ENCODE measurements at regions not wholly inside any gene's neighbourhood (a gene's known extent, or its start where the extent isn't known, plus 50 kb on each side); places are given as distances from the start of the nearest gene placed in this dataset.

- H3K36me3 Mint-ChIP-seq, result no peaks in the 10 kb centered on the region
- Histone ChIP-seq H3K9me3 (ENCODE audit: control insufficient read depth in 2 of 2, low read length in 2 of 2) (no peaks in the 10 kb centered on the region), H3K36me3 (ENCODE audit: control insufficient read depth, insufficient read depth, low read length) (no peaks in the 10 kb centered on the region), H3K27ac (ENCODE audit: insufficient read depth, low read length, poor library complexity, severe bottlenecking) (no peak overlapping the region), H3K4me3 (ENCODE audit: low read depth, low read length) (no peak overlapping the region), H3K4me1 (ENCODE audit: control insufficient read depth, insufficient read depth, low read length, poor library complexity, severe bottlenecking) (no peaks in the 10 kb centered on the region), H3K27me3 (ENCODE audit: control insufficient read depth, insufficient read depth, low read length) (no peaks in the 10 kb centered on the region)
- peaks cover 0 to 4% (median 0%) of the 10 kb centered on the region in 7 donors for H3K9me3 Mint-ChIP-seq
- H3K27ac Mint-ChIP-seq, result no peak overlapping the region
- ATAC-seq (ENCODE audit: low read depth in 2 of 2) (no peak), DNase-seq (no peak)
- no peak overlapping the region for H3K4me3 Mint-ChIP-seq
- peaks cover 4% of the 10 kb centered on the region for H3K27me3 Mint-ChIP-seq
- H3K4me1 Mint-ChIP-seq, result no peaks in the 10 kb centered on the region
Observed at GRCh38 chr1:198455966-198456365, 84.5 kb downstream of the ATP6V1G3 start.

GRCh38 chr1:198449727-198450433 is 90.6 kb downstream of the ATP6V1G3 start:
- DNase-seq (no peak), ATAC-seq (ENCODE audit: low read depth in 2 of 2) (no peak)
- H3K9me3 ChIP-seq (ENCODE audit: control insufficient read depth in 2 of 2, low read length in 2 of 2), result no peaks in the 10 kb centered on the region
- Mint-ChIP-seq H3K27me3 (no peaks in the 10 kb centered on the region), H3K36me3 (no peaks in the 10 kb centered on the region), H3K9me3 (no peaks in the 10 kb centered on the region), H3K4me3 (no peak overlapping the region), H3K4me1 (peaks cover 6 to 9% (median 8%) of the 10 kb centered on the region in 4 donors), H3K27ac (no peak overlapping the region)
- H3K27me3 ChIP-seq (ENCODE audit: control insufficient read depth, insufficient read depth, low read length), result no peaks in the 10 kb centered on the region
- no peak overlapping the region for H3K27ac ChIP-seq (ENCODE audit: insufficient read depth, low read length, poor library complexity, severe bottlenecking)
- H3K4me1 ChIP-seq (ENCODE audit: control insufficient read depth, insufficient read depth, low read length, poor library complexity, severe bottlenecking), result peaks cover 8% of the 10 kb centered on the region
- no peaks in the 10 kb centered on the region for H3K36me3 ChIP-seq (ENCODE audit: control insufficient read depth, insufficient read depth, low read length)
- H3K4me3 ChIP-seq (ENCODE audit: low read depth, low read length), result no peak overlapping the region

- Mint-ChIP-seq H3K9me3 (no peaks in the 10 kb centered on the region), H3K4me3 (no peak overlapping the region), H3K27me3 (no peaks in the 10 kb centered on the region), H3K36me3 (no peaks in the 10 kb centered on the region), H3K4me1 (peaks cover 6 to 9% (median 8%) of the 10 kb centered on the region in 4 donors), H3K27ac (no peak overlapping the region)
- ATAC-seq (ENCODE audit: low read depth in 2 of 2) (no peak), DNase-seq (peak in 1 of 3 donors; percentile 23)
- peaks cover 8% of the 10 kb centered on the region for H3K4me1 ChIP-seq (ENCODE audit: control insufficient read depth, insufficient read depth, low read length, poor library complexity, severe bottlenecking)
- H3K27ac ChIP-seq (ENCODE audit: insufficient read depth, low read length, poor library complexity, severe bottlenecking), result no peak overlapping the region
- no peaks in the 10 kb centered on the region for H3K9me3 ChIP-seq (ENCODE audit: control insufficient read depth in 2 of 2, low read length in 2 of 2)
- no peaks in the 10 kb centered on the region for H3K27me3 ChIP-seq (ENCODE audit: control insufficient read depth, insufficient read depth, low read length)
- H3K4me3 ChIP-seq (ENCODE audit: low read depth, low read length), result no peak overlapping the region
- no peaks in the 10 kb centered on the region for H3K36me3 ChIP-seq (ENCODE audit: control insufficient read depth, insufficient read depth, low read length)
Observed at GRCh38 chr1:198449261-198449660, 91.2 kb downstream of the ATP6V1G3 start.

- Mint-ChIP-seq H3K27me3 (no peaks in the 10 kb centered on the region), H3K4me3 (no peak overlapping the region), H3K9me3 (no peaks in the 10 kb centered on the region), H3K36me3 (no peaks in the 10 kb centered on the region), H3K27ac (no peak overlapping the region), H3K4me1 (peaks cover 6 to 9% (median 8%) of the 10 kb centered on the region in 4 donors)
- Histone ChIP-seq H3K4me1 (ENCODE audit: control insufficient read depth, insufficient read depth, low read length, poor library complexity, severe bottlenecking) (peaks cover 8% of the 10 kb centered on the region), H3K36me3 (ENCODE audit: control insufficient read depth, insufficient read depth, low read length) (no peaks in the 10 kb centered on the region), H3K27ac (ENCODE audit: insufficient read depth, low read length, poor library complexity, severe bottlenecking) (no peak overlapping the region), H3K27me3 (ENCODE audit: control insufficient read depth, insufficient read depth, low read length) (peaks cover 5% of the 10 kb centered on the region), H3K9me3 (ENCODE audit: control insufficient read depth in 2 of 2, low read length in 2 of 2) (no peaks in the 10 kb centered on the region), H3K4me3 (ENCODE audit: low read depth, low read length) (no peak overlapping the region)
- DNase-seq (no peak), ATAC-seq (ENCODE audit: low read depth in 2 of 2) (no peak)
Observed at GRCh38 chr1:198447468-198447867, 93.0 kb downstream of the ATP6V1G3 start.

GRCh38 chr1:198445872-198446271 is 94.6 kb downstream of the ATP6V1G3 start:
- no peak overlapping the region for H3K4me3 ChIP-seq (ENCODE audit: low read depth, low read length)
- no peak for ATAC-seq (ENCODE audit: low read depth in 2 of 2)
- H3K9me3 Mint-ChIP-seq, result peaks cover 0 to 2% (median 0%) of the 10 kb centered on the region in 7 donors
- no peaks in the 10 kb centered on the region for H3K27me3 Mint-ChIP-seq
- H3K27ac ChIP-seq (ENCODE audit: insufficient read depth, low read length, poor library complexity, severe bottlenecking), result no peak overlapping the region
- H3K36me3 Mint-ChIP-seq, result no peaks in the 10 kb centered on the region
- H3K36me3 ChIP-seq (ENCODE audit: control insufficient read depth, insufficient read depth, low read length), result no peaks in the 10 kb centered on the region
- DNase-seq, result no peak
- H3K27ac Mint-ChIP-seq, result no peak overlapping the region
- peaks cover 5% of the 10 kb centered on the region for H3K27me3 ChIP-seq (ENCODE audit: control insufficient read depth, insufficient read depth, low read length)
- H3K4me3 Mint-ChIP-seq, result no peak overlapping the region
- H3K9me3 ChIP-seq (ENCODE audit: control insufficient read depth in 2 of 2, low read length in 2 of 2), result no peaks in the 10 kb centered on the region
- H3K4me1 ChIP-seq (ENCODE audit: control insufficient read depth, insufficient read depth, low read length, poor library complexity, severe bottlenecking), result peaks cover 8% of the 10 kb centered on the region
- peaks cover 6 to 9% (median 8%) of the 10 kb centered on the region in 4 donors for H3K4me1 Mint-ChIP-seq

- ATAC-seq (ENCODE audit: low read depth in 2 of 2) (no peak), DNase-seq (no peak)
- no peaks in the 10 kb centered on the region for H3K27me3 Mint-ChIP-seq
- no peak overlapping the region for H3K27ac Mint-ChIP-seq
- H3K4me1 ChIP-seq (ENCODE audit: control insufficient read depth, insufficient read depth, low read length, poor library complexity, severe bottlenecking), result peaks cover 7% of the 10 kb centered on the region
- no peak overlapping the region for H3K4me3 ChIP-seq (ENCODE audit: low read depth, low read length)
- H3K4me3 Mint-ChIP-seq, result no peak overlapping the region
- H3K9me3 ChIP-seq (ENCODE audit: control insufficient read depth in 2 of 2, low read length in 2 of 2), result no peaks in the 10 kb centered on the region
- no peak overlapping the region for H3K27ac ChIP-seq (ENCODE audit: insufficient read depth, low read length, poor library complexity, severe bottlenecking)
- peaks cover 0 to 2% (median 0%) of the 10 kb centered on the region in 7 donors for H3K9me3 Mint-ChIP-seq
- H3K36me3 ChIP-seq (ENCODE audit: control insufficient read depth, insufficient read depth, low read length), result no peaks in the 10 kb centered on the region
- H3K27me3 ChIP-seq (ENCODE audit: control insufficient read depth, insufficient read depth, low read length), result peaks cover 5% of the 10 kb centered on the region
- H3K36me3 Mint-ChIP-seq, result no peaks in the 10 kb centered on the region
- peaks cover 6 to 9% (median 7%) of the 10 kb centered on the region in 4 donors for H3K4me1 Mint-ChIP-seq
Observed at GRCh38 chr1:198444792-198445191, 95.7 kb downstream of the ATP6V1G3 start.

GRCh38 chr1:198443365-198444233 is 96.9 kb downstream of the ATP6V1G3 start:
- Histone ChIP-seq H3K4me3 (ENCODE audit: low read depth, low read length) (no peak overlapping the region), H3K4me1 (ENCODE audit: control insufficient read depth, insufficient read depth, low read length, poor library complexity, severe bottlenecking) (no peaks in the 10 kb centered on the region), H3K9me3 (ENCODE audit: control insufficient read depth in 2 of 2, low read length in 2 of 2) (no peaks in the 10 kb centered on the region), H3K27ac (ENCODE audit: insufficient read depth, low read length, poor library complexity, severe bottlenecking) (no peak overlapping the region), H3K36me3 (ENCODE audit: control insufficient read depth, insufficient read depth, low read length) (no peaks in the 10 kb centered on the region), H3K27me3 (ENCODE audit: control insufficient read depth, insufficient read depth, low read length) (peaks cover 5% of the 10 kb centered on the region)
- ATAC-seq (ENCODE audit: low read depth in 2 of 2), result no peak
- Mint-ChIP-seq H3K27me3 (no peaks in the 10 kb centered on the region), H3K36me3 (no peaks in the 10 kb centered on the region), H3K27ac (no peak overlapping the region), H3K4me1 (peaks cover 0 to 5% (median 2%) of the 10 kb centered on the region in 4 donors), H3K9me3 (peaks cover 0 to 2% (median 0%) of the 10 kb centered on the region in 7 donors), H3K4me3 (no peak overlapping the region)
- no peak for DNase-seq
